Endothelial cell (in vitro differentiated cells): ENCODE measurements at regions not wholly inside any gene's neighbourhood (a gene's known extent, or its start where the extent isn't known, plus 50 kb on each side); places are given as distances from the start of the nearest gene placed in this dataset.

Source experiments
- DNase-seq: peaks from one replicate; pipeline ENCODE4 v3.0.0; 2021; ENCODE audit warnings: low spot score
- H3K27ac Mint-ChIP-seq: one replicate; pipeline ENCODE4 v1.8.0; 2021; ENCODE audit warnings: mixed read lengths, inconsistent platforms; ENCODE audit not compliant: unreplicated experiment
- H3K27me3 Mint-ChIP-seq: one replicate; pipeline ENCODE4 v1.8.0; 2021; ENCODE audit warnings: mild to moderate bottlenecking, moderate library complexity, mixed read lengths, inconsistent platforms; ENCODE audit not compliant: unreplicated experiment
- H3K36me3 Mint-ChIP-seq: one replicate; pipeline ENCODE4 v1.8.0; 2021; ENCODE audit warnings: mild to moderate bottlenecking, low read depth, mixed read lengths, inconsistent platforms; ENCODE audit not compliant: unreplicated experiment
- H3K4me1 Mint-ChIP-seq: one replicate; pipeline ENCODE4 v1.8.0; 2021; ENCODE audit warnings: mild to moderate bottlenecking, mixed read lengths, inconsistent platforms; ENCODE audit not compliant: unreplicated experiment
- H3K4me3 Mint-ChIP-seq: one replicate; pipeline ENCODE4 v1.8.0; 2021; ENCODE audit warnings: mild to moderate bottlenecking, mixed read lengths, inconsistent platforms; ENCODE audit not compliant: unreplicated experiment
- H3K9me3 Mint-ChIP-seq: one replicate; pipeline ENCODE4 v1.8.0; 2021; ENCODE audit warnings: mixed read lengths, inconsistent platforms; ENCODE audit not compliant: unreplicated experiment
- TF ChIP-seq, protein P1 (sequence below): fragments of 200-600 bp; sonication (generic); IDR thresholded peaks from one replicate; pipeline ENCODE4 v1.5.0; 2021; ENCODE audit warnings: antibody characterized with exemption; ENCODE audit not compliant: unreplicated experiment

DNA sequence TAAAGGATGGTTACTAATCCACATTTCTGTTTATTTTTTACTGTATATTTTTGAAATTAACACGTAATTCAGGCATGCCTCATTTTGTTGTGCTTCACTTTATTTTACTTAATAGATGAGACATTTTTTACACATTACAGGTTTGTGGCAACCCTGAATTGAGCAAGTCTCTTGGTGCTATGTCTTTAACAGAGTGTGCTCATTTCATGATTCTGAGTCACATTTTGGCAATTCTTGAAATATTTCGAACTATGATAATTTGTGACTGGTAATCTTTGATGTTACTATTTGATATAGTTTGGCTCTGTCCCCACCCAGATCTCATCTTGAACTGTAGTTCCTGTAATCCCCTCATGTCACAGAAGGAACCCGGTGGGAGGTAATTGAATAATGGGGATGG is 1120.5 kb upstream of the FLRT2 start:
- no peak for DNase-seq
- peaks cover 1% of the 10 kb centered on the region for H3K27me3 Mint-ChIP-seq
- H3K9me3 Mint-ChIP-seq: no peaks in the 10 kb centered on the region
- no peak overlapping the region for H3K4me3 Mint-ChIP-seq
- H3K4me1 Mint-ChIP-seq: no peaks in the 10 kb centered on the region
- TF ChIP-seq, protein P1, sequence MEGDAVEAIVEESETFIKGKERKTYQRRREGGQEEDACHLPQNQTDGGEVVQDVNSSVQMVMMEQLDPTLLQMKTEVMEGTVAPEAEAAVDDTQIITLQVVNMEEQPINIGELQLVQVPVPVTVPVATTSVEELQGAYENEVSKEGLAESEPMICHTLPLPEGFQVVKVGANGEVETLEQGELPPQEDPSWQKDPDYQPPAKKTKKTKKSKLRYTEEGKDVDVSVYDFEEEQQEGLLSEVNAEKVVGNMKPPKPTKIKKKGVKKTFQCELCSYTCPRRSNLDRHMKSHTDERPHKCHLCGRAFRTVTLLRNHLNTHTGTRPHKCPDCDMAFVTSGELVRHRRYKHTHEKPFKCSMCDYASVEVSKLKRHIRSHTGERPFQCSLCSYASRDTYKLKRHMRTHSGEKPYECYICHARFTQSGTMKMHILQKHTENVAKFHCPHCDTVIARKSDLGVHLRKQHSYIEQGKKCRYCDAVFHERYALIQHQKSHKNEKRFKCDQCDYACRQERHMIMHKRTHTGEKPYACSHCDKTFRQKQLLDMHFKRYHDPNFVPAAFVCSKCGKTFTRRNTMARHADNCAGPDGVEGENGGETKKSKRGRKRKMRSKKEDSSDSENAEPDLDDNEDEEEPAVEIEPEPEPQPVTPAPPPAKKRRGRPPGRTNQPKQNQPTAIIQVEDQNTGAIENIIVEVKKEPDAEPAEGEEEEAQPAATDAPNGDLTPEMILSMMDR: no peak
- H3K27ac Mint-ChIP-seq: no peak overlapping the region
- H3K36me3 Mint-ChIP-seq: no peaks in the 10 kb centered on the region

DNA sequence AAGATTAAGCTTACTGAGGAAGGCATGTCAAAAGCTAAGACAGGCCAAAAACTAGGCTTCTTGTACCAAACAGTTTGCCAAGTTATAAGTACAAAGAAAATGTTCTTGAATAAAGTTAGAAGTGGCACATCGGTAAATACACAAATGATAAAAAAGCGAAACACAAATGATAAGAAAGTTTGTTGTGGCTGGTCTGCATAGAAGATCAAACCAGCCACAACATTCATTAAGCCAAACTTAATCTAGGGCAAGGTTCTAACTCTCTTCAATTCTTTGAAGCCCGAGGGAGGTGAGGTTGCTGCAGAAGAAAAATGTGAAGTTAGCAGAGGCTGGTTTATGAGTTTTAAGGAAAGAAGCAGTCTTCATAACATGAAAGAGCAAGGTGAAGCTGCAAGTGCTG is 1119.6 kb upstream of the FLRT2 start:
- Mint-ChIP-seq H3K36me3 (no peaks in the 10 kb centered on the region), H3K27me3 (peaks cover 1% of the 10 kb centered on the region)

DNA sequence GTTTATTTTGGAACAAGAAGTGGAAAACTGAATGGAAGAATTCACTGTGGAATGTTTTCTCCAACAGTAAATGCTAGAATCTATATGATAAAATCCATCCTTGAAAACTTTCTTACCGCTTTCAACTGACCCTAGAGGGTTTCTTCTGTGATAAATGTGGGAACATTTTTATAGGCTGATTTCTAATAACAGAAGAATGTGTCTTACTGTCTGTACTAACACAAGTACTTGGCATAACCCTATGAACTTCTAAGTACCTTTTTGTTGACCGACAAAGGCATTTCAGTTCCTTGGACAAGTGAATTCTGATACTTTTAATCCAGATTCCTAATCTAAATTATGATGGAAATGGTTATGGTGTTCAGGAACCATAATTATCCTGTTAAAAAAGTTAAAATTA is 1109.7 kb upstream of the FLRT2 start:
- TF ChIP-seq, protein P1: no peak
- no peaks in the 10 kb centered on the region for H3K27me3 Mint-ChIP-seq
- no peak for DNase-seq
- H3K4me1 Mint-ChIP-seq: no peaks in the 10 kb centered on the region
- H3K4me3 Mint-ChIP-seq: no peak overlapping the region
- no peaks in the 10 kb centered on the region for H3K9me3 Mint-ChIP-seq
- H3K36me3 Mint-ChIP-seq: no peaks in the 10 kb centered on the region
- no peak overlapping the region for H3K27ac Mint-ChIP-seq

More for the DNA sequence above, 1119.6 kb upstream of the FLRT2 start:
- no peak overlapping the region for H3K4me3 Mint-ChIP-seq
- H3K9me3 Mint-ChIP-seq: no peaks in the 10 kb centered on the region
- no peak overlapping the region for H3K27ac Mint-ChIP-seq
- TF ChIP-seq, protein P1: no peak
- H3K4me1 Mint-ChIP-seq: no peaks in the 10 kb centered on the region
- no peak for DNase-seq

DNA sequence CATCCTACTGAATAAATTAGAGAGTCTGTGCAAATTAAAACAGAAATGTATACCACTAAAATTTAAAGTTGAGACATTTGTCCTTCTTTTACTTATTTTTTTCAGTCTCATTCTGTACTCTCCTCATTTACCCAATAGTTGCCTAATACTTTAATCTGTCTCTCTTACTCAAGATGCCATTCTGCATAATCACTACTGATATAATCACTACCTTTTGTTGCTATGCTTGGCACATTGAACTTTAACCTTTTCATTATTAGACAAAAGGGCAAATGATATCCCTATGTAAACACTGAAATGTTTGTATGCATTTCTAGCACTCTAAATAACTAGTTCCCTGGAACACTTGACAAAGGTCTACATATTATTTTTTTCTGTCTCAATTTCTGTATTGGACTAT is 1108.3 kb upstream of the FLRT2 start:
- Mint-ChIP-seq H3K27me3 (no peaks in the 10 kb centered on the region), H3K9me3 (no peaks in the 10 kb centered on the region), H3K4me1 (no peaks in the 10 kb centered on the region), H3K36me3 (no peaks in the 10 kb centered on the region), H3K27ac (no peak overlapping the region), H3K4me3 (no peak overlapping the region)
- DNase-seq: no peak
- TF ChIP-seq, protein P1: no peak

DNA sequence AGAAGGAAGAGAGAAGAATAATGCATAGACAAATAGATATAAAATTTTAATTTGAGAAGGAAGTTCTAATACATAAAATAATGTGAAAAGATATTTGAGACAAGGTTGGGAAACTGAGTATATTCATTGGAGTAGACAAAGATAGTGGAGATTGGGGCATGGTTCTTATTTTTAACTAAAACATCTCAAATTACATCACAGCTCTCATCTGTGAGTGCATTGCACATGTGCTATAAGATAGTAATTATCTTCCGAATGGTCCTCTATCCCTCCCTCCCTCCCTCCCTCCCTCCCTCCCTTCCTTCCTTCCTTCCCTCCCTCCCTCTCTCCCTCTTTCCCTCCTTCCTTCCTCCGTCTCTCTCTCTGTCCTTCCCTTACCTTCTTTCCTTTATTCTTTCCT is 1104.0 kb upstream of the FLRT2 start:
- no peaks in the 10 kb centered on the region for H3K27me3 Mint-ChIP-seq
- TF ChIP-seq, protein P1: no peak
- H3K36me3 Mint-ChIP-seq: no peaks in the 10 kb centered on the region
- no peak overlapping the region for H3K27ac Mint-ChIP-seq
- no peaks in the 10 kb centered on the region for H3K4me1 Mint-ChIP-seq
- DNase-seq: no peak
- H3K9me3 Mint-ChIP-seq: no peaks in the 10 kb centered on the region
- H3K4me3 Mint-ChIP-seq: no peak overlapping the region
